HepG2 (cell line): ENCODE measurements at regions not wholly inside any gene's neighbourhood (a gene's known extent, or its start where the extent isn't known, plus 50 kb on each side); places are given as distances from the start of the nearest gene placed in this dataset.

ENCODE experiments used
- ATF7-NPFF ChIP-seq: sonication (generic); formaldehyde crosslinking; IDR thresholded peaks from 2 replicates; pipeline ENCODE4 v1.8.1; 2023; ENCODE audit warnings: mild to moderate bottlenecking, low read depth, missing genetic modification reagents, moderate library complexity
- ELF1 ChIP-seq: sonication (generic); formaldehyde crosslinking; IDR thresholded peaks from 2 replicates; pipeline ENCODE4 v1.4.0; 2020; ENCODE audit warnings: missing genetic modification reagents
- MTF1 ChIP-seq: sonication (generic); formaldehyde crosslinking; IDR thresholded peaks from 2 replicates; pipeline ENCODE4 v1.5.0; 2020; ENCODE audit warnings: missing genetic modification reagents
- MZF1 ChIP-seq: sonication (generic); formaldehyde crosslinking; IDR thresholded peaks from 2 replicates; pipeline ENCODE4 v1.8.1; 2023; ENCODE audit warnings: mild to moderate bottlenecking, missing genetic modification reagents, borderline replicate concordance
- SALL1 ChIP-seq: sonication (generic); formaldehyde crosslinking; IDR thresholded peaks from 2 replicates; pipeline ENCODE4 v1.8.0; 2022; ENCODE audit warnings: mild to moderate bottlenecking, missing genetic modification reagents
- SIN3A ChIP-seq: IDR thresholded peaks from 2 replicates; pipeline ENCODE4 v1.6.1; 2011; ENCODE audit warnings: low read depth, mild to moderate bottlenecking, control low read depth, low read length, borderline replicate concordance
- ZNF326 ChIP-seq: sonication (generic); formaldehyde crosslinking; IDR thresholded peaks from 2 replicates; pipeline ENCODE4 v1.4.0; 2020; ENCODE audit warnings: missing genetic modification reagents, borderline replicate concordance
- ZNF441 ChIP-seq: sonication (generic); formaldehyde crosslinking; IDR thresholded peaks from 2 replicates; pipeline ENCODE4 v1.7.0; 2021; ENCODE audit warnings: missing genetic modification reagents, borderline replicate concordance
- ZNF75D ChIP-seq: sonication (generic); formaldehyde crosslinking; IDR thresholded peaks from 2 replicates; pipeline ENCODE4 v1.8.1; 2023; ENCODE audit warnings: missing genetic modification reagents, mild to moderate bottlenecking, borderline replicate concordance
- ZNF775 ChIP-seq: sonication (generic); formaldehyde crosslinking; IDR thresholded peaks from 2 replicates; pipeline ENCODE4 v1.4.0; 2020; ENCODE audit warnings: missing genetic modification reagents, mild to moderate bottlenecking, moderate library complexity, borderline replicate concordance
- ZSCAN22 ChIP-seq: sonication (generic); formaldehyde crosslinking; IDR thresholded peaks from 2 replicates; pipeline ENCODE4 v1.4.0; 2020; ENCODE audit warnings: mild to moderate bottlenecking, missing genetic modification reagents
- ZSCAN9 ChIP-seq: IDR thresholded peaks from 2 replicates; pipeline ENCODE4 v1.6.1; 2016; ENCODE audit warnings: borderline replicate concordance
- TF ChIP-seq, protein P1 (sequence below): sonication (generic); formaldehyde crosslinking; IDR thresholded peaks from 2 replicates; pipeline ENCODE4 v1.9.0; 2021; ENCODE audit warnings: missing genetic modification reagents, mild to moderate bottlenecking, borderline replicate concordance
- TF ChIP-seq, protein P2 (sequence below): sonication (generic); formaldehyde crosslinking; IDR thresholded peaks from 2 replicates; pipeline ENCODE4 v1.4.0; 2020; ENCODE audit warnings: missing genetic modification reagents
- TF ChIP-seq, protein P3 (sequence below): sonication (generic); formaldehyde crosslinking; IDR thresholded peaks from 2 replicates; pipeline ENCODE4 v1.4.0; 2020; ENCODE audit warnings: low read depth, missing genetic modification reagents
- TF ChIP-seq, protein P4 (sequence below), 2 experiments: sonication (generic) in 1 of 2; formaldehyde crosslinking in 1 of 2; IDR thresholded peaks; 2 replicates each; pipeline versions ENCODE4 v1.5.1 to v1.6.1; 2011 to 2020; ENCODE audit warnings: borderline replicate concordance in 1 of 2, low read depth in 1 of 2, low read length in 1 of 2, mild to moderate bottlenecking in 1 of 2, missing genetic modification reagents in 1 of 2, moderate library complexity in 1 of 2
- TF ChIP-seq, protein P5 (sequence below): sonication (generic); formaldehyde crosslinking; IDR thresholded peaks from 2 replicates; pipeline ENCODE4 v1.5.0; 2020; ENCODE audit warnings: missing genetic modification reagents, mild to moderate bottlenecking, borderline replicate concordance

DNA sequence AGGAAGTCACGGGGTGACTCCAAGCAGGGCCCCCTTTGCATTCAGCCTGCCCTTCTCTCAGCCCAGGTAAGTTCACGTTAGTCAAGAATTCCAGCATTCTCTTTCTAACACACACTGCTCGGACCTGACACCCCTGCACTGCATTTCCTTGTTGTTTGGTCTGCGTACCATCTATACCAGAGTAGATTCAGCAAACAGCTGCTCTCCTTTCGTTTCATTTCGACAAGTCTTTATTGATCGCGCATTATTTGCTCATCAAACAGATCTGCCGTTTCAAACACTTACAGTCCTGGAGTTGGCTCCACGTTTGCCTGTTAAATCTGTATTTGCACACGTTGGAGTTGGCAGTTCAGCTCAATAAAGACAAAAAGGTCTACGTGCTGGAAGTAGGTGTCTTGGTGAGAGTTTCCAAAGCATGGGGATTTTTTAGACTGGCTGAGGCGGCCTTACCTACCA lies 495.1 kb downstream of the RPS24 start (continued):
- TF ChIP-seq, protein P1, sequence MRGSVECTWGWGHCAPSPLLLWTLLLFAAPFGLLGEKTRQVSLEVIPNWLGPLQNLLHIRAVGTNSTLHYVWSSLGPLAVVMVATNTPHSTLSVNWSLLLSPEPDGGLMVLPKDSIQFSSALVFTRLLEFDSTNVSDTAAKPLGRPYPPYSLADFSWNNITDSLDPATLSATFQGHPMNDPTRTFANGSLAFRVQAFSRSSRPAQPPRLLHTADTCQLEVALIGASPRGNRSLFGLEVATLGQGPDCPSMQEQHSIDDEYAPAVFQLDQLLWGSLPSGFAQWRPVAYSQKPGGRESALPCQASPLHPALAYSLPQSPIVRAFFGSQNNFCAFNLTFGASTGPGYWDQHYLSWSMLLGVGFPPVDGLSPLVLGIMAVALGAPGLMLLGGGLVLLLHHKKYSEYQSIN, result no peak
- TF ChIP-seq ZSCAN9, result peak; percentile 60
- peak; percentile 82; the same call in 1 of the 2 replicates for TF ChIP-seq ZNF441
- 0 out of 2 replicates have a peak, but pooled peaks have one; percentile 24 for TF ChIP-seq SIN3A
- no peak for TF ChIP-seq MZF1 (CRISPR knock-in tag)
- no peak for TF ChIP-seq ZSCAN22 (CRISPR knock-in tag)
- no peak for TF ChIP-seq ATF7-NPFF
- peak; percentile 76 for TF ChIP-seq ELF1 (CRISPR knock-in tag)
- TF ChIP-seq, protein P2, sequence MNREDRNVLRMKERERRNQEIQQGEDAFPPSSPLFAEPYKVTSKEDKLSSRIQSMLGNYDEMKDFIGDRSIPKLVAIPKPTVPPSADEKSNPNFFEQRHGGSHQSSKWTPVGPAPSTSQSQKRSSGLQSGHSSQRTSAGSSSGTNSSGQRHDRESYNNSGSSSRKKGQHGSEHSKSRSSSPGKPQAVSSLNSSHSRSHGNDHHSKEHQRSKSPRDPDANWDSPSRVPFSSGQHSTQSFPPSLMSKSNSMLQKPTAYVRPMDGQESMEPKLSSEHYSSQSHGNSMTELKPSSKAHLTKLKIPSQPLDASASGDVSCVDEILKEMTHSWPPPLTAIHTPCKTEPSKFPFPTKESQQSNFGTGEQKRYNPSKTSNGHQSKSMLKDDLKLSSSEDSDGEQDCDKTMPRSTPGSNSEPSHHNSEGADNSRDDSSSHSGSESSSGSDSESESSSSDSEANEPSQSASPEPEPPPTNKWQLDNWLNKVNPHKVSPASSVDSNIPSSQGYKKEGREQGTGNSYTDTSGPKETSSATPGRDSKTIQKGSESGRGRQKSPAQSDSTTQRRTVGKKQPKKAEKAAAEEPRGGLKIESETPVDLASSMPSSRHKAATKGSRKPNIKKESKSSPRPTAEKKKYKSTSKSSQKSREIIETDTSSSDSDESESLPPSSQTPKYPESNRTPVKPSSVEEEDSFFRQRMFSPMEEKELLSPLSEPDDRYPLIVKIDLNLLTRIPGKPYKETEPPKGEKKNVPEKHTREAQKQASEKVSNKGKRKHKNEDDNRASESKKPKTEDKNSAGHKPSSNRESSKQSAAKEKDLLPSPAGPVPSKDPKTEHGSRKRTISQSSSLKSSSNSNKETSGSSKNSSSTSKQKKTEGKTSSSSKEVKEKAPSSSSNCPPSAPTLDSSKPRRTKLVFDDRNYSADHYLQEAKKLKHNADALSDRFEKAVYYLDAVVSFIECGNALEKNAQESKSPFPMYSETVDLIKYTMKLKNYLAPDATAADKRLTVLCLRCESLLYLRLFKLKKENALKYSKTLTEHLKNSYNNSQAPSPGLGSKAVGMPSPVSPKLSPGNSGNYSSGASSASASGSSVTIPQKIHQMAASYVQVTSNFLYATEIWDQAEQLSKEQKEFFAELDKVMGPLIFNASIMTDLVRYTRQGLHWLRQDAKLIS, result no peak
- TF ChIP-seq, protein P3, sequence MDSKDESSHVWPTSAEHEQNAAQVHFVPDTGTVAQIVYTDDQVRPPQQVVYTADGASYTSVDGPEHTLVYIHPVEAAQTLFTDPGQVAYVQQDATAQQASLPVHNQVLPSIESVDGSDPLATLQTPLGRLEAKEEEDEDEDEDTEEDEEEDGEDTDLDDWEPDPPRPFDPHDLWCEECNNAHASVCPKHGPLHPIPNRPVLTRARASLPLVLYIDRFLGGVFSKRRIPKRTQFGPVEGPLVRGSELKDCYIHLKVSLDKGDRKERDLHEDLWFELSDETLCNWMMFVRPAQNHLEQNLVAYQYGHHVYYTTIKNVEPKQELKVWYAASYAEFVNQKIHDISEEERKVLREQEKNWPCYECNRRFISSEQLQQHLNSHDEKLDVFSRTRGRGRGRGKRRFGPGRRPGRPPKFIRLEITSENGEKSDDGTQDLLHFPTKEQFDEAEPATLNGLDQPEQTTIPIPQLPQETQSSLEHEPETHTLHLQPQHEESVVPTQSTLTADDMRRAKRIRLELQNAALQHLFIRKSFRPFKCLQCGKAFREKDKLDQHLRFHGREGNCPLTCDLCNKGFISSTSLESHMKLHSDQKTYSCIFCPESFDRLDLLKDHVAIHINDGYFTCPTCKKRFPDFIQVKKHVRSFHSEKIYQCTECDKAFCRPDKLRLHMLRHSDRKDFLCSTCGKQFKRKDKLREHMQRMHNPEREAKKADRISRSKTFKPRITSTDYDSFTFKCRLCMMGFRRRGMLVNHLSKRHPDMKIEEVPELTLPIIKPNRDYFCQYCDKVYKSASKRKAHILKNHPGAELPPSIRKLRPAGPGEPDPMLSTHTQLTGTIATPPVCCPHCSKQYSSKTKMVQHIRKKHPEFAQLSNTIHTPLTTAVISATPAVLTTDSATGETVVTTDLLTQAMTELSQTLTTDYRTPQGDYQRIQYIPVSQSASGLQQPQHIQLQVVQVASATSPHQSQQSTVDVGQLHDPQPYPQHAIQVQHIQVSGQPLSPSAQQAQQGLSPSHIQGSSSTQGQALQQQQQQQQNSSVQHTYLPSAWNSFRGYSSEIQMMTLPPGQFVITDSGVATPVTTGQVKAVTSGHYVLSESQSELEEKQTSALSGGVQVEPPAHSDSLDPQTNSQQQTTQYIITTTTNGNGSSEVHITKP (CRISPR knock-in tag), result 0 out of 2 replicates have a peak, but pooled peaks have one; percentile 64
- TF ChIP-seq SALL1 (CRISPR knock-in tag), result peak; percentile 95
- TF ChIP-seq MTF1 (CRISPR knock-in tag), result no peak; the same call in 1 of the 2 replicates
- TF ChIP-seq, protein P4, sequence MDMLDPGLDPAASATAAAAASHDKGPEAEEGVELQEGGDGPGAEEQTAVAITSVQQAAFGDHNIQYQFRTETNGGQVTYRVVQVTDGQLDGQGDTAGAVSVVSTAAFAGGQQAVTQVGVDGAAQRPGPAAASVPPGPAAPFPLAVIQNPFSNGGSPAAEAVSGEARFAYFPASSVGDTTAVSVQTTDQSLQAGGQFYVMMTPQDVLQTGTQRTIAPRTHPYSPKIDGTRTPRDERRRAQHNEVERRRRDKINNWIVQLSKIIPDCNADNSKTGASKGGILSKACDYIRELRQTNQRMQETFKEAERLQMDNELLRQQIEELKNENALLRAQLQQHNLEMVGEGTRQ (IDR thresholded peaks at IDR 0.05; ENCODE audit: low read depth, low read length), result no peak
- TF ChIP-seq, protein P4 (CRISPR knock-in tag; IDR thresholded peaks at IDR 0.05; ENCODE audit: borderline replicate concordance), result no peak
- TF ChIP-seq ZNF326 (CRISPR knock-in tag), result no peak
- TF ChIP-seq, protein P5, sequence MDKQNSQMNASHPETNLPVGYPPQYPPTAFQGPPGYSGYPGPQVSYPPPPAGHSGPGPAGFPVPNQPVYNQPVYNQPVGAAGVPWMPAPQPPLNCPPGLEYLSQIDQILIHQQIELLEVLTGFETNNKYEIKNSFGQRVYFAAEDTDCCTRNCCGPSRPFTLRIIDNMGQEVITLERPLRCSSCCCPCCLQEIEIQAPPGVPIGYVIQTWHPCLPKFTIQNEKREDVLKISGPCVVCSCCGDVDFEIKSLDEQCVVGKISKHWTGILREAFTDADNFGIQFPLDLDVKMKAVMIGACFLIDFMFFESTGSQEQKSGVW, result no peak; the same call in 1 of the 2 replicates
- no peak for TF ChIP-seq ZNF775 (CRISPR knock-in tag)
- TF ChIP-seq ZNF75D (CRISPR knock-in tag), result no peak
